ENCODE measurements at regions not wholly inside any gene's neighbourhood (a gene's known extent, or its start where the extent isn't known, plus 50 kb on each side); places are given as distances from the start of the nearest gene placed in this dataset.

DNA sequence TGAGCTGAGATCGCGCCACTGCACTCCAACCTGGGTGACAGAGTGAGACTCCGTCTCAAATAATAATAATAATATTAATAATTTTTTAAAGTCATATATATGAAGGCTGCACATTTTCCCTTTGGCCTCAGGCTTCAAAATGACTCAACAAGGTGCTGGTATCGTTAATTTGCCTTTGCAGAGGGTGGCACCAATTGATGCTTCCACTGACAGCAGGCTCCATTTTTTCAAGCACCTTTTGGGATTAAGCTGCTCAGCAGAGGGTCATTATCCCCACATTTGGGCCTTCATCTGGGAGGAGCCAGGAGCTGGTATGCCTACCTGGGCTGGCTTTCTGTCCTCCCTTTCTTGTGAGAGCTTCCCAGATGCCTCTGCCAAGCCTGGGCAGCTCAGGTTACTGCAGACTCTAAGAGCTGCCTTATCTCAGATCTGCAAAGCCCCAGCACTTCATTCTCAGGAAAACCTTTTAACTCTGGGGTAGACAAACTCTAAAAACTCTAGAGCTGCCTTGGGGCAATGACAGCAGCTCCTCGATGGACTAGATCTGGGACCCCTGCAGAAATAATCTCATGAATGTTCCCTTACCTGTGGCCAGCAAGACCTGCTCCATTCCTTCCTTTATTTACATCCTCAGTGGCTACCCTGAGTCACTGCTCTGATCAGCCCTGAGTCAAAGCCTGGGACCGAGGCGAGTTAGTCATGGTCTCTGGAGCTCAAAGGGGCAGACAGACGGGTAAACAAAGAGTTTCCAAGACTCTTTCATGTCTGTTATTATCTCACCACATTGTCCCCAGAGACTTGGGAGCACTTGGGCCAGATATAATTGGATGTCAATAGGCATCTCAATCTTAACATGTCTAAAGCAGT is 80.0 kb upstream of the EYA2 start:
- H3K9ac ChIP-seq: no peak overlapping the region
- H3F3A ChIP-seq (ENCODE audit: low read depth): peaks cover 26% of the 10 kb centered on the region
- DNase-seq (ENCODE audit: low spot score): peak; percentile 90
- H2AFZ ChIP-seq (replicated peaks): no peak overlapping the region
- Mint-ChIP-seq H3K27me3 (ENCODE audit: insufficient read depth, low read depth) (peaks cover 15% of the 10 kb centered on the region), H3K4me1 (peaks cover 39% of the 10 kb centered on the region), H3K4me3 (peak overlapping the region; percentile 33), H3K9me3 (no peaks in the 10 kb centered on the region), H3K27ac (peak overlapping the region; percentile 67), H3K36me3 (no peaks in the 10 kb centered on the region)
- H3K4me2 ChIP-seq: peak overlapping the region; percentile 36
- no peaks in the 10 kb centered on the region for H3K79me2 ChIP-seq (ENCODE audit: low read depth)
- no peaks in the 10 kb centered on the region for H3K36me3 ChIP-seq
- H3K9me3 ChIP-seq (ENCODE audit: low read depth): no peaks in the 10 kb centered on the region
- peaks cover 12% of the 10 kb centered on the region for H3K4me1 ChIP-seq
- H4K20me1 ChIP-seq (ENCODE audit: low read depth): peaks cover 11% of the 10 kb centered on the region
- TF ChIP-seq, protein P1, sequence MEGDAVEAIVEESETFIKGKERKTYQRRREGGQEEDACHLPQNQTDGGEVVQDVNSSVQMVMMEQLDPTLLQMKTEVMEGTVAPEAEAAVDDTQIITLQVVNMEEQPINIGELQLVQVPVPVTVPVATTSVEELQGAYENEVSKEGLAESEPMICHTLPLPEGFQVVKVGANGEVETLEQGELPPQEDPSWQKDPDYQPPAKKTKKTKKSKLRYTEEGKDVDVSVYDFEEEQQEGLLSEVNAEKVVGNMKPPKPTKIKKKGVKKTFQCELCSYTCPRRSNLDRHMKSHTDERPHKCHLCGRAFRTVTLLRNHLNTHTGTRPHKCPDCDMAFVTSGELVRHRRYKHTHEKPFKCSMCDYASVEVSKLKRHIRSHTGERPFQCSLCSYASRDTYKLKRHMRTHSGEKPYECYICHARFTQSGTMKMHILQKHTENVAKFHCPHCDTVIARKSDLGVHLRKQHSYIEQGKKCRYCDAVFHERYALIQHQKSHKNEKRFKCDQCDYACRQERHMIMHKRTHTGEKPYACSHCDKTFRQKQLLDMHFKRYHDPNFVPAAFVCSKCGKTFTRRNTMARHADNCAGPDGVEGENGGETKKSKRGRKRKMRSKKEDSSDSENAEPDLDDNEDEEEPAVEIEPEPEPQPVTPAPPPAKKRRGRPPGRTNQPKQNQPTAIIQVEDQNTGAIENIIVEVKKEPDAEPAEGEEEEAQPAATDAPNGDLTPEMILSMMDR (IDR thresholded peaks at IDR 0.05): no peak
- TF ChIP-seq EZH2phosphoT487 (IDR thresholded peaks at IDR 0.05): peak; percentile 65
- H3K27me3 ChIP-seq: peaks cover 23% of the 10 kb centered on the region
- H3K4me3 ChIP-seq: no peak overlapping the region
- no peak overlapping the region for H3K27ac ChIP-seq

DNA sequence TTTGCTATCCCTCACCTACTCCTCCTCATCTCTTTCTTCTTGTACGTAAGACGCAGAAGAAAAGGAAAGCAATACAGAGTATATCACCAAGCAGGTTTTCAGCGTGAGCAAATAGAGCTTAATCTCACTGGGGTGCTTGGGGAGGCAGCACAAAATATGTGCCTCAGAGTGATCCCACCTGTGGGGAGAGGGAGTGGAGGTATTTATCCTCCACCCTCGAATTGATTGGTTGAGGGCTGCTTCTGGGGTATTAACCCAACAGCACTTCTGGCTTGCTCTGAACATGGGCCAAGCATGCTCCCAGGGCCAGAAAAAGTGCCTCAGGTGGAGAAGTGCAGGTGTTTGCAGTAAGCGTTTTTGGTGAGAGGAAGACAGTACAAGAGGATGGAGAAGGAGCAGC is 78.5 kb upstream of the EYA2 start:
- H3K9me3 ChIP-seq (ENCODE audit: low read depth): no peaks in the 10 kb centered on the region
- H3K4me2 ChIP-seq: no peak overlapping the region
- H3K4me3 ChIP-seq: no peak overlapping the region
- H3K79me2 ChIP-seq (ENCODE audit: low read depth): no peaks in the 10 kb centered on the region
- no peaks in the 10 kb centered on the region for H3K9me3 Mint-ChIP-seq
- H3K4me1 ChIP-seq: peaks cover 12% of the 10 kb centered on the region
- H3K4me1 Mint-ChIP-seq: peaks cover 33% of the 10 kb centered on the region
- no peak overlapping the region for H3K27ac ChIP-seq
- H3K9ac ChIP-seq: no peak overlapping the region
- peaks cover 23% of the 10 kb centered on the region for H3K27me3 ChIP-seq
- no peak overlapping the region for H3K4me3 Mint-ChIP-seq
- no peak overlapping the region for H2AFZ ChIP-seq (replicated peaks)
- H3K27ac Mint-ChIP-seq: no peak overlapping the region
- no peak for DNase-seq (ENCODE audit: low spot score)
- no peaks in the 10 kb centered on the region for H3K36me3 ChIP-seq
- H3K27me3 Mint-ChIP-seq (ENCODE audit: insufficient read depth, low read depth): peaks cover 8% of the 10 kb centered on the region
- TF ChIP-seq, protein P1 (IDR thresholded peaks at IDR 0.05): no peak
- TF ChIP-seq EZH2 (IDR thresholded peaks at IDR 0.05) (no peak), EZH2phosphoT487 (IDR thresholded peaks at IDR 0.05) (no peak)
- peaks cover 11% of the 10 kb centered on the region for H4K20me1 ChIP-seq (ENCODE audit: low read depth)
- peaks cover 26% of the 10 kb centered on the region for H3F3A ChIP-seq (ENCODE audit: low read depth)
- no peaks in the 10 kb centered on the region for H3K36me3 Mint-ChIP-seq

DNA sequence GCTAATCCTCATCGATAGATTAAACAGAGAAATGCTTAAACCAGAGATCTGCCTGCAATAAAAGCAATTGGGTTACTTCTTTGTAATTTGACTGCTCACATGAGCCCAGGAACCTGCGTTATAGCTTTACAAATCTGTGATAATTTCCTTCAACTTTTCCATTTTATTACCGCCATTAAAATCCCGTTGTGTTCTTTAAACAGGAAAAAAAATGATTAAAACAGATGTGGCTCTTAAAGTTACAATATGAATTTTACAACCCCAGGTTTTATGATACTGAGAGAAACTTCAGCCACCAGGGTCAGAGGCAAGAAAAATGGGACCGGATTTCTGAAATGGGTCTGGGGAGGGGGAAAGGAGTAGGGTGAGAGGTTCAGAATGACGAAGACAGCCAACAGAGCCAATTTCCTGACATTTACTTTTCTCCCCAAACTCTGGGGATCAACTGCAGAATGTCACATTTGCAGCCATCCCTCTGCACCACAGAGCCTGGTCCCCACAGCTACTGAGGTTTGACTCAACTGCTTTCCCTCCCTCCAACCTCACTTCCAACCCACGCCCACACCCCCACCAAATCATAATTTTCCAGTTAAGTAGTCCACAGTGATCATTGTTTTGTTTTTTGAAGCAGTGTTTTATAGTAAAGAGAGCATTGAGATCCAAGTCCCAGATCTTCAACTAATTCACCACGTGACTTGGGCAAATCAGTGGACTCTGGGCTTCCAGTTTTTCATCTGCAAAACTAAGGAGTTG is 77.6 kb upstream of the EYA2 start:
- H3K36me3 Mint-ChIP-seq: no peaks in the 10 kb centered on the region
- peaks cover 26% of the 10 kb centered on the region for H3F3A ChIP-seq (ENCODE audit: low read depth)
- H3K79me2 ChIP-seq (ENCODE audit: low read depth): no peaks in the 10 kb centered on the region
- no peak overlapping the region for H3K27ac ChIP-seq
- no peak overlapping the region for H3K9ac ChIP-seq
- H3K27me3 ChIP-seq: peaks cover 14% of the 10 kb centered on the region
- H3K36me3 ChIP-seq: no peaks in the 10 kb centered on the region
- H3K4me1 Mint-ChIP-seq: peaks cover 31% of the 10 kb centered on the region
- peaks cover 6% of the 10 kb centered on the region for H3K27me3 Mint-ChIP-seq (ENCODE audit: insufficient read depth, low read depth)
- H3K27ac Mint-ChIP-seq: peak overlapping the region; percentile 40
- no peaks in the 10 kb centered on the region for H3K9me3 Mint-ChIP-seq
- TF ChIP-seq EZH2phosphoT487 (IDR thresholded peaks at IDR 0.05): no peak
- TF ChIP-seq EZH2 (IDR thresholded peaks at IDR 0.05): no peak
- TF ChIP-seq, protein P1 (IDR thresholded peaks at IDR 0.05): no peak
- no peaks in the 10 kb centered on the region for H3K9me3 ChIP-seq (ENCODE audit: low read depth)
- no peak overlapping the region for H2AFZ ChIP-seq (replicated peaks)
- H3K4me3 Mint-ChIP-seq: no peak overlapping the region
- no peak overlapping the region for H3K4me2 ChIP-seq
- DNase-seq (ENCODE audit: low spot score): no peak
- no peak overlapping the region for H3K4me3 ChIP-seq
- H4K20me1 ChIP-seq (ENCODE audit: low read depth): peaks cover 11% of the 10 kb centered on the region
- peaks cover 12% of the 10 kb centered on the region for H3K4me1 ChIP-seq

Measured in neural progenitor cell (in vitro differentiated cells).